ENCODE measurements at regions not wholly inside any gene's neighbourhood (a gene's known extent, or its start where the extent isn't known, plus 50 kb on each side); places are given as distances from the start of the nearest gene placed in this dataset.
"Not testable (repeated sequence)": the region's sequence is repeated elsewhere in the genome, so short reads cannot be mapped to it uniquely, and the experiment has no call there.

DNA sequence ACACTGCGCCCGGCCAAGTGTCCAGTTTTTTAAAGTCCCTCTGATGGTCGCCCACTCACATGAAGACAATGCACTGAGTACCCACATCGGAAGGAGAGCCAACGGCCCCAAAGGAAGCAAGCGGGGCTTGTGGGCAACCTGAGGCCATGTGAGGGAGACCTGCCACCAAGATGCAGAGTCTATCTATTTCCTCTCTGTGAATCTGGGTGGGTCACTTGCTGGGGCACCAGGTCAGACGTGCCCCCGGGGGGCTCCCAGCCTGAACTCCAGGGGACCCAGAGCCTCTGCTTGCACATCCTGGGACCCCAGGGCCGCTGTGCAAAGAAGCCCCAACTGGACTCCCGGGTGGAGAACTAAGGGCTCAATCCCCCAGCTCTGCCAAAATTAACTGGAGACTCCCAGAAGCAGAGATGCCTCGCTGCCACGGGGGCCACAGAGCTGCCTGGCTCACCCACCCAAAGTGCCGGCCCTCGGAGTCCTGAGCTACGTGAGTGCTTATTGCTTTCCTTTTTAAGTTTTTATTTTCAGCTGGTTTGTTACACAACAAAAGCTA lies 106.4 kb downstream of the BRD1 start:
- no peak for DNase-seq

DNA sequence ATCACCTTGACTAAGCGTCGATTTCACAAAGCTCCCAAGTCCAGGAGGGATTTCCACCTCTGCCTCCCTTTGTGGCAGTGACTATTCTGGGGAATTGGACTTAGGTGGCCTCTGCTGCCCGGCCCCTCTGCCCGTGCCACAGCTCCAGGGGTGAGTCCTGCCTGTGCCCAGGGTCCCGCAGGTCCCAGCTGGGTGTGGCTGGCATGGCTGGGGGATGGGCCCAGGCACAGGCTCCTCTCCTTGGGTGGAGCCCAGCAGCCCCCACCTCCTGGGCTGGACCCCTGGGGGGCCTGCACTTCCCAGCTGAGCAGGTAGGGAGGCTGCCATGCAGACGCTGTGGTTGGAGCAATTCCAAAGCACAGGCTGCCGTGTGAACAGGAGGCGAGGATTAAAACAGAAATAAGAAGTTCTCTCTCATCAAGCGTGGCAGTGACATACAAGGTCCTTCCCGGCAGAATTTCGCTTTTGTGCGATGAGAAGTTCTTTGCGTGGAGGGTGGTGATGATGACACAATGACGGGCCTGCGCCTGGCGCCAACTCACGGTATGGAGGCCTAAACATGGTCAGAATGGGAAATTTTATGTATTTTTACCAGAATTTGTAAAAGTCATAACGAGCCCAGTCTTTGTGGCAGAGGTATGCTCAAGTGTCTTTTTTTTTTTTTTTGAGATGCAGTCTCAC lies 107.3 kb downstream of the BRD1 start:
- no peak for DNase-seq

DNA sequence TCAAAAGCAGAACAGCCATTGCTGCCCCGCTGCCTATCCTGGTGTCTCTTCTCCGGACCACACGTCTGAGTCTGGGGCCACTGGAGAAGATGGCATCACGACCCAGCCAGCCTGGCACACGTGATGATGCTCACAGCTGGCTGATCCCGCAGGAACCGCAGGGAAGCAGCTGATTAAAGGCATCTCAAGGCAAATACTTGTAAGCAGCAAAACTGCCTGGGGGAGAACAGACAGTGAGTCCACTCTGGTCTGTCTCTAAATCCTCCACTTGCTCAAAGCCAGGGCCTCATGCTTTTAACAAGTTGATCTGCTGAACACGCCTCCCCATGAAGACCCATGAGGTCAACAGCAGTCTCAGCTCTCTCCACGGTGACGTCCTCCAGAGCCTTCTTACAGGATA lies 108.6 kb downstream of the BRD1 start:
- DNase-seq: no peak

DNA sequence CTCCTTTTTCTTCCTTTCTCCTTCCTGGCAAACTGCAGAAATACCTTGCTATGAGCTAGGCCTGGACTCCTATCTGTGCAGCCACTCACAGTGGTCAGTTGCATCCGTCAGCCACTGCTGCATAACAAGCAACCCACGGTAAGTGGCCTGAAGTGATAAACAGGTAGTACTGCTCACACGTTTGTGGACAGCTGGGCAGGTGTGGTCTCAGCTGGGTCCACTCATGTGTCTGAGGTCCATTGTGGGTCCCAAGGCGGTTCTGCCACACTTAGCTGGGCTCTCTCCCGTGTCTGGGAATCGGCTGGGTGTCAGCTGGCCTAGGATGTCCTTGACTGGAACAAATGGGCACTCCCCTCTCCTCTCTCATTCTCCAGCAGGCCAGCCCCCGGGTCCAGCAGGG lies 109.3 kb downstream of the BRD1 start:
- DNase-seq: no peak

DNA sequence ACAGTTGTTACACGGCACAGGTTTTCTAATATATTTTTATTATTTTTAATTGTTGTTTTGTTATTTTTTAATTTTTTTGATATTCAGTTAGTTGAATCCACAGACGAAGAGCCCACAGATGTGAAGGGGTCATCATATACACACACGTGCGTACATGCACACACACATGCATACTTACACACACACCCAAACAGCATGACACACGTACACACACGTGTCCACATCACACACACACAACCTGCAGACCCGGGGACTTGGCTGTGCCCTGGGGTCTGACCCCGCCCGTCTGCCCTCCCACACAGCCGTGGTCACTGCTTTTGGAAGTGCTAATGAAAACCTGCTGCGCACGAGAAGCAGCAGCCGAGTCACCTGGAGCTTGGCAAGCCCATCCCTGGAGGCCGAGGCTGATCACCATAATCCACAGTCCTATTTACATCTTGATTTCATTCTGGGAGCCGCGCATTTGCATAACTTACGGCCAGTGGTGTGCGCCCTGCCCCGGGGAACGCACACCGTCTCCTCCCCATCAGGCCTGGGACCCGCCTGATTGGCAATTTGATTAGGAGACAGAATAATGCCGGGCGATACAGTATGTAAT lies 110.3 kb downstream of the BRD1 start:
- DNase-seq: no peak

DNA sequence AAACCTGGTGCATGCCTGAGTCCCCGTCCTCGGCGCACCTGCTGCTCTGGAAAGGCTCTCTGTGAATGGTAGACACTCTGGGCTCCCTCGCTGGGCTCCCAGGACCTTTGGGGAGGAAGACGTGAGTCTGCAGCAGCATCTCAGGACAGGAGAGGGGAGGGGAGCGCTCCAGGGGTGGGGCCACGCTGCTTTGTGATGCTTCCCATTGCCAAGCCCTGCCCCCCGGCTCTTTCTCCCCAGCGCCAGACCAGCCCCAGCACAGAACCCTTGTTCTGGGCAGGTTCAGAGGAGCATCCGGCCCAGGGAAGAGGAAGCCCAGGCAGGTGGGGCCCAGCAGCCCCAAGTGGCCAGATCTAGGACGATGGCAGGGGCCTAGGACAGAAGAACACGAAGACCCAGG lies 111.2 kb downstream of the BRD1 start:
- no peak for DNase-seq

DNA sequence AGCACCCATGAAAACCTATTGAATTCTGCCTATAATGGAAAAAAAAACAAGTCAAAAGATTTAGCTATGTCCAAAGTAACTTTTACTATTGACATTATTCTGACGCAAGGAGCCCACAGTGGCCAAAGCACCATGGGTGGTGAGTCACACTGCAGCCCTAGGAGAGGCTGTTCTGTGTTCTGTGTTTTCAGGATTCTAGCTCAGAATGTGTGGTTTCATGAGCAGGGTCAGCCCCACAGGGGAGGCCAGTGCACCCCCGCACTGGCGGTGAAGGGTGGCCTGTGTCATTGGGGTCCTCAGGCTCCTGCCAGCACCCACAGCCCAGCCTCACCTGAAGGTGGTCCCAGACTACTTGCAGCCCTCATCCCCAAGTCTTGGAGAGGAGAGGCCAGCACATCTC lies 112.2 kb downstream of the BRD1 start:
- no peak for DNase-seq

DNA sequence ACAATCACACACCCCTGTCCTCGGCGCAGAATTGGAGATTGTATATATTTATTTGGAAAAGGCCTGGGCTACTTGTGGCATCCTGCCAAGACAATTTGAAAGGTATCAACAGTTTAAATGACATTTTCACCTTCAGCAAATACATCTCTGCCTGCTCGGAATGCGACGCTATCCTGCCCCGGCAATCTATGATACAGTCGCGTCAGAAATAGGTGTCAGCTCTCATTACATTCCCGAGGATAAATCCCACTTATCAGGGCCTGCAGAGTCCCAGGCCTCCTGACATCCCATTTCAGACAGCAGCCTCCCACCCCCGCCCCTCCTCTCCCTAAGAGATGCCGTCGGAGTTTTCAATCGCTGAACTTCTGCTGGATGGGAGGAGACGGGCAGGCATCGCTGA lies 114.7 kb downstream of the BRD1 start:
- no peak for DNase-seq

DNA sequence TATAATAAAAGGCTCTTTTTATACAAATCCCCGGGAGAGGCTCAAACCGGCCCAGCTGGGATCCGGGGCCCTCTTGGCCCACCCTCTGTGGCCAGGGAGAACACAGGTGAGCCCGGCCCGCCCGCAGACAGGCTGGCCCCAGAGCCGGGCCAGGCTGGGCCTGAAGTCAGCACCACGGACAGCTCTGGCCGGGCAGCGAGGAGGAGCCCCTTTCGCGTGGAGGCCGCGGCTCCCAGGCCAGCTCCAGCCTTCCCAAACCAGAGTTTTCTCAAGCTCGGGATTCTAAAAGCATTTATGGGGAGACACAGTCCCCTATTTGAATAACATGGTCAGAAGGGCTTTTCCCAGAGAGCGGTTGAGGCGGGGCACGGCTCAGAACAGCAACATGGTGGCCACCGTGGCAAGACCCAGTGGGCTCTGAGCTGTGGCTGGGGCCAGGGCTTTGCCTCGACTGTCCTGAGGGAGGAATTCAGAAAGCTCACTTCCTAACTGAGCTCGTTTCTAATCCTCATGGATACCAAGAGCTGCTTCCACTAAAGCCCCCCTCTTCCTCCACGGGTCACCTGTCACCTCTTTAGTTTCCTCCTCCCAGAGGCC lies 115.4 kb downstream of the BRD1 start:
- DNase-seq: no peak

DNA sequence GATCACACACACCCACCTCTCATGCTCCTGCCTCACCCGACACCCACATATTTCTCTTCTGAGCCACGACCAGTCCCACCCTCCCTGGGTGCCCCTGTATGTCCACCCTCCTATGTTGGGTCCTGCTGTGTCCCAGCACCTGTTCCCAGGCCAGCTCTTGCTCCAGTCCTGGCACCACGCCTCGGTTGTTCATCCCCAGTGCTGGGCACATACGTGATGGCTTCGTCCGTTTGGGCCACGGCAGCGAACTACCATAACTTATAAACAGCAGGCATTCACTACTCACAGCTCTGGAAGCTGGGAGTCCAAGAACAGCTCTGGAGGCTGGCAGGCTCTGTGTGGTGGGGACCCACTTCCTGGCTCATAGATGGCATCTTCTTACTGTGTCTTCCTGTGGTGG lies 116.9 kb downstream of the BRD1 start:
- DNase-seq: no peak

DNA sequence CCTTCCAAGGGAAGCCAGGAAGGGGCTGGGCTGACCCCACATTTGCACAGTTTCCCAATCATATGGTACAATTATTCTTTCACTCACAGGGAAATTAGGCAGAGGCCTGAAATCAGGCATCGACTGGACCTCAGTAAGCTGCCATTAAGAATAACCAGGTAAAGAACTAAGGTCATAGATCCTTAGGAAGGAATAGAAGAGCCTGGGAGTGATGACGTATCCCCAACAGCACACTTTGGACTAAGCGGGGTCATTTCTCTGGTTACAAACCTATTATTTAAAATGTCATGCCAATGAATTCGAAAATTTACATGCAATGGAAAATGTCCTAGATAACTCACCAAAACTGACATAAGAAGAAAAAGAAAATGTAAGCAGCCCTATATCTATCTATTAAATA lies 118.2 kb downstream of the BRD1 start:
- DNase-seq: no peak

DNA sequence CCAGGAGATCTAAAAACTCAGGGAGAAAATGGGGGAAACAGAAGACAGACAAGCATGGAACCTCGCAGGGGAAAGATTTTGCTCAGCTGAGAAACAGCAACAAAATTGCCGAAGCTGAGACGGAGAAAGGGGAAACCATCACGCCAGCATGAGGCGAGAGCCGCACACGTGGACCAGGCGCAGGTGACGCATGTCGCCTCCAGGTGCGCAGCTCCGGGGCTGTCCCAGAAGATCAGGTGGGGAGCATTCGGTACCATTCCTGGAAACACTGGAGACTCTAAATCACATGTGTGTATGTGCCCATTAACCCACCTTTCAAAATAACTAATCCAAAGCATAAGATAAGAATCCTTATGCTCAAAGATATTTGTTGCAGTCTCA lies 121.7 kb downstream of the BRD1 start:
- no peak for DNase-seq

DNA sequence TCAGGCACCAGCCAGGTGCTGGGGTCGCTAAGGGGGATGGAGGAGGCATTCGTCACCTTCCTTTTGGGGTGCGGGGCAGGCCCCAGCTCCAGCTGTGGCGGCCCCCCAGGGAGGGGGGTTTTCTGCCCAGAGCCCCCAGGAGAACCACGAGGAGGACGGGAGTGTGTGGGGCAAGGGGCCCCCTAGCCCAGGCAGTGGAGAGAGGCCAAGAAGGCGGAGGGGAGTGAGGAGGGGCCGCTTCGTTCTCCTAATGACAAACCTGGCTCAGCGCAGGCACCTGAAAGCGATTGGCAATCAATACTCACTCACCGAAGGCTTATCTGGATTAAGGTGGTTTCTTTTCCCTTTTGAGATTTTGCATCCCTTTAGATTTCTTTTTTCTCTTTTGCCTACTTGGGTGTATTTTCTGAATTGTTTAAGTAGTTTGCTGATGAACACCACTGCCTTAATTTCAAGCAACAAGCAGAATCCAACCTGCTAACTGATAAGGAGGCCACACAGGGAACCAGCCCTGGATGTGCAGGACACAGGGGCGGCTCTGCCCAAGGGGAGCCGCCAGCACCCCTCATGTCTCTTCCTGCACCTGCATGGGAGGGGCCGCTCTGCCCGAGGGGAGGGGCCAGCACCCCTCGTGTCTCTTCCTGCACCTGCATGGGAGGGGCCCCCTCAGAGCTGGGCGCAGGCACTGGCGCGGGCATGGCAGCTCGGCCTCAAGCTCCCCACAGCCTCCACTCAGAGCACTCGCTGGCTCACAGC lies 122.3 kb downstream of the BRD1 start:
- no peak for DNase-seq

DNA sequence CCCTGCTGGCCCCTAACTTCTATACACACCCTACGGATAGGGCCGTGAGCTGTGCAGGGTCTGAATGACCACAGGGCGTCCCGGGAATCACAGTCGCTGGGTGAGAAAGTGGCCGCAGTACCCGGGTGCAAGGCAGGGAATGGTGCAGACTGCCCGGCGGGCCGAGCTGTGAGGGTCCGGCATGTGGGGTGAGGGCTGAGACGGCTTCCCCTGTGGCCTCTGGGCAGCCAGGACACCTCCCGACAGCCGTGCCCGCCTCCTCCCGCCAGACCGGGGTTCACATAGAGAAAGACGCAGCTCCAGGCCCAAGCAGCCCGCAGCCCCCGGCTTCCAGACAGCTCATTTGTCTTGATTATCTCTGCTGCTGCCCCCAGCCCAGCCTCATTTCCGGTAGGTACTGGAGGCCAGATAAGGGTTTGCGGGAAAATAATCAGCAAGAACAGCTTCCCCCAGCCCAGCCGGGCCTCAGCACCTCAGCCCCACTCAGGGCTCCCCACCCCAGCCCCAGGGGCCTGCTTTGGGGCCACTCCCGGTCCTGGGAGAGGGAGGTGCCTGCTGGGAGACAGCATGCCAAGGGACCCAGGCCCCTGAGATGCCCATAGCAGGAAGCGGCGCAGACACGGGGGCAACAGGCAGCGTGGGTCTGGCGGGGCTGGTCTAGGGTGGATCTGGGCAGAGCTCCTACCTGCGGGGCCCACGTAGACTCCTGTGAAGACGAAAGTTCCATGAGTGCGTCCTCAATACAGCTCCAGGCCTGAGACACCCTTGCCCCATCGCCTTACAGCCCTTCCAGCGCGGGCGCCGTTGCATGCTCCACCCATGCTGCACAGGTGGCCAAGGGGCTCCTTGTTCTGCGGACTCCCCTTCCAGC lies 123.1 kb downstream of the BRD1 start:
- DNase-seq: no peak

DNA sequence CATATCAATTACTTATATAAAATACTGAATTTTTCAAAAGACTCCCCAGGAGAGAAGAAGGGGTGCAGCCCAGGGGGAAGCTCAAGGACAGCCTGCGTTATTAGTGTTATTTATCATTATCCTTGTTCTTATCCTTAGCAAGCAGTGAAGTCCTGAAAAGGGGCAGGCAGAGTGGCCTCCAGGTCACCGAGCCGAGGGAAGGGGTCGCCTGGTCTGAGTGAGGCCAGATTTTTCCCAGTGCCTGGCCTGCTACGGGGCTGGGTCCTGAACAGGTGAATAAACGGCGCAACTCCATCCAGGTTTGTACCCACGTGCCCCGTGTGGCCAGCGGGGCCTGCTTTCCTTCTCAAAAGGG lies 123.7 kb downstream of the BRD1 start:
- DNase-seq: no peak

DNA sequence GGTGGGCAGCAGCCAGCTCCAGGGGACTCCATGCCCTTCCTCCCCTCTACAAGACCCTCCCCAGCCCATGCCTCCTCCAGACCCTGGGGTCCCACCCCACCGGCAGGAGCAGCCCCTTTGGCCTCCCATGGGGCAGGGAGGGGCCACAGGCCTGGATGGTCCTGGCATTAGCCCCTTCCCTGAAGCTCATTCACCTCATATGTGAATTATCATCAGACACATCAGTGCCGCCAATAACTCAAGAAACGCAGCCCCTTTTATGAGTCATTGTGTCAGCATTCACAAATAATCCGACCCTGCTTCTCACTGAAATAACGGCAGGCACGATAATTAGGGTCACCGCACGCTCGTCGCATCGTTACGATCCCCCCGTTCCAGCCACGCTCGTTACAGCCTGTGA lies 124.2 kb downstream of the BRD1 start:
- no peak for DNase-seq

DNA sequence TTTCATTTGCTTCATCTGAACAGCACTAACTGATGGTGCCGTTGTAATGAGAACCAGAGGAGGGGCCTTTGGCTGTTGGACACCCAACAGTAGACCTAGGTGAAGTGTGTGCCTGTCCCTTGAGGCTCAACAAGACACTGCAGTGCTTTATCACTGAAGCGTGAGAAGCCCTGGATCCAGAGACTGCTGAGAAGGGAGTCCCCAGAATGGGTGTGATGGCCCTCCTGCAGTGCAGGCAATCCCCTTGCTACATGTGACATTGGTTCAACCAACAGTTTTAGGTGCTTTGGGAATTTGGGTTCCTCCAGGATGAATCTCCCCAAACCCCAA lies 125.6 kb downstream of the BRD1 start:
- no peak for DNase-seq

DNA sequence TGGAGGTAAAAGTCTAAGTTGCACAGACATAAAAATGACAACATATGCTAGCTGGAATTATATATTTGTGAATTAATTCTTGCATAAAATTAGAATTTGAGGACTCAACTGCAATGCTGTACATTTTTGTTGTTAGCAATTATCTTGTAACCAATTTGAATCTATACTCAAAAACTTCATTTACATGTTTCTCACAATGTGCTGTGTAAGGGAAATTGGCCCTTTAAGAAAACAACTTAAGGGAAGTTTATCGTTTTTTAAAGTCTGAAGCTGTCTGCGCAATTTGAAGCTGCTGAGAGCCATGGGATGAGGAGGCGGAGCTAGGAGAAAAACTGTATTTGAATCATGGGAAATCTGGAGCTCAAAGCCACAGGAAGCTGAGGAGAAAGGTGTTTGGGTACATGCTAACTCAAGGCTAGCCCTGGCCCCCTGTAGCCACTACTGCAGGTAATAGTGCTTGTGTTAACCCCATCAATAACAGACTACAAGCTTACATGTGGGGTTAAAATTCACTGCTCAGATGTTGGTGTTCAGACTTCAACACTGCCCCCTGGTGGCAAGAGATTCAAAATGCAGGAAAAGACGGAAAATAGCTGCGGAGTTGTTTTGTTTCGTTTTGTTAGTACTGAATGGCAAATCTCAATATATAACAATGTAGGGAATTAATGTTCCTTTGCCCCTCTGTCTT lies 126.1 kb downstream of the BRD1 start:
- no peak for DNase-seq

DNA sequence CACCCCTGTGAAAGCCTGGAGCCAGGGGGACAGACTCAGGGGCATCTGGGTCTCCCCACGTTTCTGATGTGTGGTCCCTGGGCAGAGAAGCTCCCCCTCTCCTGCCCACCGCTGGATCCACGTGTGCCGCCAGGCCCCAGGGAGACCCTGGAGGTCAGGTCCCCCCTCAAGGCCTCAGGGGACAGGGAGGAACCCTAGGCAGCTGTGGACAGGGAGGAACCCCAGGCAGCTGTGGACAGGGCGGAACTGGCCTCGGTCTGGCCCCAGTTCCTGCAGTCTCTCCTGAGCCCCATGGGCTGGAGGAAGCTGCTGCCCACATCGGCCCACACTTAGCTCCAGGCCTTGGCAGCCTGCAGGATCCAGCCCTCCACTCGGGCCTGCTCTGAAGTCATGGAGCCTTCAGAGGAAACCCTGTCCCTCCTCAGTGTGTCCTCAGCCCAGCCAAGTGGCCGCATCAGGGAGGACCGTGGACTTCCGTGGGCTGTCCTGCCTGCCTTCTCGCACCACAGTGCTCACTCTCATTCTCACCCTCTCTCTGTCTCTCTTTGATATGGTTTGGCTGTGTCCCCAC lies 127.7 kb downstream of the BRD1 start:
- no peak for DNase-seq

DNA sequence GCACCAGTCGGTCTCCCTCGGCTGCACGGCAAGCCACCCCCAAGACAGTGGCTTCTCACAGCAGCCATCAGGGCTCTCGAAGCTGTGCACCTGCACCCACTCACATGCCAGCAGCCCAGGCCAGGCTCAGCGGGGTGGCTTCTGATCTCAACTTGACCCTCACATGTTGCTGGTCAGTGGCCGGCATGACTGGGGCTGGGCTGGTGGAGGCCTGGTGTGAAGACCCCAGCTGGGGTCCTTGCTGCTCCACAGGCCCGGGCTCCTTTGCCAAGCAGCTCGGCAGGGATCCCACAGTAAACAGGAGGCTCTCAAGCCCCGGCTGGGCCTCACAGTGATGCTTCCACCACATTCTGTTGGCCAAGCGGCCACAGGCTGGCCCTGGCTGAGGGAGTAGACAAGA lies 128.2 kb downstream of the BRD1 start:
- DNase-seq: no peak

DNA sequence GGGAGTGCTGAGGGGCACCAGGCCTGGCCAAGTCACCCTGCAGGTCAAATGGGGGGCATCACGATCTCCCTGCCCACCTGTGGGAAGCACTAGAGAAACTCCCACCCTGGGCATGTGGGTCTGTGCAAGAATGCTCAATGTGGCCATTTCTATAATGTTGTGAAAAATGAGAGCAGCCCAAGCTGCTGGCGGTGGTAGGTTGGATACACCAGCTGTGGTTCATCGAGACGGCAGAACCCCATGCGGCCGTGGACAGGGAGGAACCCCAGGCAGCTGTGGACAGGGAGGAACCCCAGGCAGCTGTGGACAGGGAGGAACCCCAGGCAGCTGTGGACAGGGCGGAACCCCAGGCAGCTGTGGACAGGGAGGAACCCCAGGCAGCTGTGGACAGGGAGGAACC lies 129.1 kb downstream of the BRD1 start:
- DNase-seq: not testable (repeated sequence)

DNA sequence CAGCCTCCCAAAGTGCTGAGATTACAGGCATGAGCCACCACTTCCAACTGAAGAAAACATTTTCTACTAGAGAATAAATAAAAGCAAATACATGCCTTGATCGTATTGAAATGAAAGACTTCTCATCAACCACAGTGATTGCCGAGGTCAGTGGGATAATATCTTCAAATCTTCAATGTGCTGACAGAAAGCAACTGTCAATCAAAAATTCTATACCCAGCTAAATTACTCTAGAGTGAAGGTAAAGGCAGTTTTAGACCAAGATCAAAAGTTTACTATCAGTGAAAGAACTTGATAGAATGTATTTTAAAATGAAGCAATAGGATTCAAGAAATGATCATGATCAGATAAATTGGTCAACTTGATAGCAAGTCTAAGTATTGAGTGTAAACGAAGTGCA lies 130.6 kb downstream of the BRD1 start:
- DNase-seq: no peak
